Stimulated activated CD4-positive, alpha-beta T cell treated with anti-CD3 and anti-CD28 coated beads, Interleukin-15, amount 100 ng/mL, for 24 hours (primary cell): ENCODE measurements at regions not wholly inside any gene's neighbourhood (a gene's known extent, or its start where the extent isn't known, plus 50 kb on each side); places are given as distances from the start of the nearest gene placed in this dataset.
"Not testable (repeated sequence)": the region's sequence is repeated elsewhere in the genome, so short reads cannot be mapped to it uniquely, and the experiment has no call there.

Source experiments
- DNase-seq: peaks from one replicate; pipeline ENCODE4 v3.0.0-alpha.2; 2020

GRCh38 chr18:1732143-1732542 is 827.5 kb downstream of the ADCYAP1 start:
- DNase-seq, result no peak

- no peak for DNase-seq
These were observed 825.2 kb downstream of the METTL4 start for GRCh38 chr18:1746131-1746530.

- no peak for DNase-seq
These were observed 820.1 kb downstream of the METTL4 start for GRCh38 chr18:1751249-1751648.

GRCh38 chr18:1760901-1761300 is 810.4 kb downstream of the METTL4 start:
- no peak for DNase-seq

- no peak for DNase-seq
These were observed 797.0 kb downstream of the METTL4 start for GRCh38 chr18:1774261-1774660.

GRCh38 chr18:1777843-1778242 is 793.5 kb downstream of the METTL4 start:
- DNase-seq, result no peak

- DNase-seq, result no peak
These were observed 792.7 kb downstream of the METTL4 start for GRCh38 chr18:1778496-1779178.

- no peak for DNase-seq
These were observed 791.7 kb downstream of the METTL4 start for GRCh38 chr18:1779587-1779986.

- no peak for DNase-seq
These were observed 787.2 kb downstream of the METTL4 start for GRCh38 chr18:1784113-1784512.

- DNase-seq, result not testable (repeated sequence)
These were observed 785.3 kb downstream of the METTL4 start for GRCh38 chr18:1785980-1786379.

GRCh38 chr18:1796636-1797035 is 774.7 kb downstream of the METTL4 start:
- DNase-seq, result no peak

GRCh38 chr18:1797235-1797634 is 774.1 kb downstream of the METTL4 start:
- DNase-seq, result no peak

GRCh38 chr18:1805521-1805920 is 765.8 kb downstream of the METTL4 start:
- no peak for DNase-seq

- no peak for DNase-seq
These were observed 764.3 kb downstream of the METTL4 start for GRCh38 chr18:1806884-1807615.

- no peak for DNase-seq
These were observed 760.0 kb downstream of the METTL4 start for GRCh38 chr18:1811282-1811681.

- no peak for DNase-seq
These were observed 746.0 kb downstream of the METTL4 start for GRCh38 chr18:1825296-1825695.

- no peak for DNase-seq
These were observed 730.4 kb downstream of the METTL4 start for GRCh38 chr18:1840878-1841277.

- no peak for DNase-seq
These were observed 724.7 kb downstream of the METTL4 start for GRCh38 chr18:1846640-1847039.

- no peak for DNase-seq
These were observed 722.6 kb downstream of the METTL4 start for GRCh38 chr18:1848716-1849115.

GRCh38 chr18:1849386-1849785 is 721.9 kb downstream of the METTL4 start:
- DNase-seq, result no peak

- not testable (repeated sequence) for DNase-seq
These were observed 714.0 kb downstream of the METTL4 start for GRCh38 chr18:1857281-1857680.

GRCh38 chr18:1861473-1861872 is 709.8 kb downstream of the METTL4 start:
- DNase-seq, result no peak

- no peak for DNase-seq
These were observed 705.4 kb downstream of the METTL4 start for GRCh38 chr18:1865869-1866268.

GRCh38 chr18:1872274-1872673 is 699.0 kb downstream of the METTL4 start:
- DNase-seq, result no peak

- DNase-seq, result no peak
These were observed 696.1 kb downstream of the METTL4 start for GRCh38 chr18:1875219-1875618.
